Osteocyte (in vitro differentiated cells): ENCODE measurements at regions not wholly inside any gene's neighbourhood (a gene's known extent, or its start where the extent isn't known, plus 50 kb on each side); places are given as distances from the start of the nearest gene placed in this dataset.

ENCODE experiments used
- DNase-seq: peaks from one replicate; pipeline ENCODE4 v3.0.0; 2021; ENCODE audit warnings: mixed read lengths; ENCODE audit not compliant: unreplicated experiment; ENCODE audit errors: extremely low spot score
- H3K27ac Mint-ChIP-seq: one replicate; pipeline ENCODE4 v1.8.0; 2021; ENCODE audit warnings: mild to moderate bottlenecking, mixed read lengths; ENCODE audit not compliant: unreplicated experiment
- H3K27me3 Mint-ChIP-seq: one replicate; pipeline ENCODE4 v1.8.0; 2021; ENCODE audit warnings: mixed read lengths; ENCODE audit not compliant: unreplicated experiment
- H3K36me3 Mint-ChIP-seq: one replicate; pipeline ENCODE4 v1.8.0; 2021; ENCODE audit warnings: mixed read lengths; ENCODE audit not compliant: unreplicated experiment
- H3K4me1 Mint-ChIP-seq: one replicate; pipeline ENCODE4 v1.8.0; 2021; ENCODE audit warnings: mixed read lengths; ENCODE audit not compliant: unreplicated experiment
- H3K4me3 Mint-ChIP-seq: one replicate; pipeline ENCODE4 v1.8.0; 2021; ENCODE audit warnings: mild to moderate bottlenecking, moderate library complexity, mixed read lengths; ENCODE audit not compliant: unreplicated experiment
- H3K9me3 Mint-ChIP-seq: one replicate; pipeline ENCODE4 v1.8.0; 2021; ENCODE audit warnings: mixed read lengths; ENCODE audit not compliant: unreplicated experiment
- CTCF ChIP-seq: fragments of 200-600 bp; sonication (generic); IDR thresholded peaks from 2 replicates; pipeline ENCODE4 v1.5.0; 2021; ENCODE audit warnings: antibody characterized with exemption, mild to moderate bottlenecking, moderate library complexity

GRCh38 chr13:67283637-67284036 is 53.5 kb upstream of the PCDH9 start:
- Mint-ChIP-seq H3K36me3 (no peaks in the 10 kb centered on the region), H3K27ac (no peak overlapping the region), H3K27me3 (no peaks in the 10 kb centered on the region), H3K4me3 (no peak overlapping the region), H3K4me1 (no peaks in the 10 kb centered on the region), H3K9me3 (no peaks in the 10 kb centered on the region)
- DNase-seq, result no peak
- no peak for TF ChIP-seq CTCF

- H3K4me1 Mint-ChIP-seq, result peaks cover 13% of the 10 kb centered on the region
- H3K27me3 Mint-ChIP-seq, result no peaks in the 10 kb centered on the region
- no peaks in the 10 kb centered on the region for H3K9me3 Mint-ChIP-seq
- no peak overlapping the region for H3K4me3 Mint-ChIP-seq
- TF ChIP-seq CTCF, result no peak
- H3K27ac Mint-ChIP-seq, result no peak overlapping the region
- no peak for DNase-seq
- no peaks in the 10 kb centered on the region for H3K36me3 Mint-ChIP-seq
Observed at GRCh38 chr13:67281466-67281865, 51.3 kb upstream of the PCDH9 start.
